Activated naive CD8-positive, alpha-beta T cell treated with anti-CD3 and anti-CD28 coated beads, Interleukin-2, amount 50 U/mL, for 24 hours (primary cell): ENCODE measurements at regions not wholly inside any gene's neighbourhood (a gene's known extent, or its start where the extent isn't known, plus 50 kb on each side); places are given as distances from the start of the nearest gene placed in this dataset.

Source experiments
- ATAC-seq: fragments of 150-1000 bp; cut with Tn5 transposase; one replicate; pipeline ENCODE4 v1.10.0; 2021
- DNase-seq: peaks from one replicate; pipeline ENCODE4 v3.0.0; 2021
- H3K27ac Mint-ChIP-seq: one replicate; pipeline ENCODE4 v1.8.0; 2021; ENCODE audit warnings: mild to moderate bottlenecking, mixed read lengths
- H3K27me3 Mint-ChIP-seq: one replicate; pipeline ENCODE4 v1.8.0; 2021; ENCODE audit warnings: mixed read lengths
- H3K36me3 Mint-ChIP-seq: one replicate; pipeline ENCODE4 v1.8.0; 2021; ENCODE audit warnings: low read depth, mixed read lengths
- H3K4me1 Mint-ChIP-seq: one replicate; pipeline ENCODE4 v1.8.0; 2021; ENCODE audit warnings: mixed read lengths
- H3K4me3 Mint-ChIP-seq: one replicate; pipeline ENCODE4 v1.8.0; 2021; ENCODE audit warnings: mild to moderate bottlenecking, moderate library complexity, mixed read lengths
- H3K9me3 Mint-ChIP-seq: one replicate; pipeline ENCODE4 v1.8.0; 2021; ENCODE audit warnings: mixed read lengths

- ATAC-seq = no peak
- Mint-ChIP-seq H3K27me3 (peaks cover 6% of the 10 kb centered on the region), H3K27ac (no peak overlapping the region), H3K9me3 (no peaks in the 10 kb centered on the region), H3K36me3 (no peaks in the 10 kb centered on the region), H3K4me1 (no peaks in the 10 kb centered on the region), H3K4me3 (no peak overlapping the region)
- DNase-seq = no peak
Measured at GRCh38 chr6:69623357-69623756, 173.5 kb downstream of the LMBRD1 start.

GRCh38 chr6:69622924-69623323 is 173.9 kb downstream of the LMBRD1 start:
- Mint-ChIP-seq H3K27ac (no peak overlapping the region), H3K4me3 (no peak overlapping the region), H3K9me3 (no peaks in the 10 kb centered on the region), H3K36me3 (no peaks in the 10 kb centered on the region), H3K27me3 (peaks cover 6% of the 10 kb centered on the region), H3K4me1 (no peaks in the 10 kb centered on the region)
- ATAC-seq (no peak), DNase-seq (no peak)

GRCh38 chr6:69622230-69622629 is 174.6 kb downstream of the LMBRD1 start:
- Mint-ChIP-seq H3K27ac (no peak overlapping the region), H3K4me1 (no peaks in the 10 kb centered on the region), H3K36me3 (no peaks in the 10 kb centered on the region), H3K27me3 (peaks cover 6% of the 10 kb centered on the region), H3K4me3 (no peak overlapping the region), H3K9me3 (no peaks in the 10 kb centered on the region)
- ATAC-seq (no peak), DNase-seq (no peak)

- Mint-ChIP-seq H3K9me3 (no peaks in the 10 kb centered on the region), H3K36me3 (no peaks in the 10 kb centered on the region), H3K4me3 (no peak overlapping the region), H3K27ac (no peak overlapping the region), H3K27me3 (no peaks in the 10 kb centered on the region), H3K4me1 (no peaks in the 10 kb centered on the region)
- no peak for ATAC-seq
- DNase-seq = no peak
Measured at GRCh38 chr6:69617163-69617562, 179.6 kb downstream of the LMBRD1 start.

DNA sequence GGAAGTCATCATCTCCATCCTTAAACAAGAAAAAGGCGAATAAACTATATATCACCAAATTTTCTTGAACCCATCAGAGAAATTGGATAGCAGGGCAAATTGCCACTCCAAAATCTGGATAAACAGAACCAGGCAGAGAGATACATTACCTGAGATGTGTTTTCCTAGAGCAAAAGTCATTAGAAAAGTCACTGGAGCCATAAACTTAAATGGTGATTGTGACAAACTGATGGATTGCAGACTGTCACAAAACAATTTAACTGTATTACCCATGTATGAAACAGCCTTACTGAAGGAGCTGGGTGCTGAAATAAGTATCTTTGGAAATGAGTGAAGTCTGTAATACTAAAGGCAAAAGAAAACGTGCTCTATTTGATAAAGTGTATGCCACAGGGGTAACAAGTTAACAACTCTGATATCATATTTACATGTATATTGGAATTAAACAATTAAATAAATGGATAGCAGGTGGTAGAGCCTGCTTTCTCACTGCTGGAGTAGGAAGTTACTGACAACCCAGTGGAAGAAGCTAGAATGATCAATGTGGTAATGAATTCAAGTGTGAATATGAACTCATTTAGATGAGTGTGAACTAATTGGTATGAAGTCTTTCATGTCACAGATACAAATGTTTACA is 186.9 kb downstream of the LMBRD1 start:
- ATAC-seq (no peak), DNase-seq (no peak)
- no peak overlapping the region for H3K4me3 Mint-ChIP-seq
- H3K36me3 Mint-ChIP-seq = no peaks in the 10 kb centered on the region
- no peak overlapping the region for H3K27ac Mint-ChIP-seq
- no peaks in the 10 kb centered on the region for H3K27me3 Mint-ChIP-seq
- no peaks in the 10 kb centered on the region for H3K9me3 Mint-ChIP-seq
- no peaks in the 10 kb centered on the region for H3K4me1 Mint-ChIP-seq

- no peaks in the 10 kb centered on the region for H3K4me1 Mint-ChIP-seq
- no peak overlapping the region for H3K27ac Mint-ChIP-seq
- no peak overlapping the region for H3K4me3 Mint-ChIP-seq
- H3K36me3 Mint-ChIP-seq = no peaks in the 10 kb centered on the region
- peaks cover 3% of the 10 kb centered on the region for H3K27me3 Mint-ChIP-seq
- ATAC-seq (no peak), DNase-seq (no peak)
- no peaks in the 10 kb centered on the region for H3K9me3 Mint-ChIP-seq
Measured at GRCh38 chr6:69601132-69601531, 195.7 kb downstream of the LMBRD1 start.

DNA sequence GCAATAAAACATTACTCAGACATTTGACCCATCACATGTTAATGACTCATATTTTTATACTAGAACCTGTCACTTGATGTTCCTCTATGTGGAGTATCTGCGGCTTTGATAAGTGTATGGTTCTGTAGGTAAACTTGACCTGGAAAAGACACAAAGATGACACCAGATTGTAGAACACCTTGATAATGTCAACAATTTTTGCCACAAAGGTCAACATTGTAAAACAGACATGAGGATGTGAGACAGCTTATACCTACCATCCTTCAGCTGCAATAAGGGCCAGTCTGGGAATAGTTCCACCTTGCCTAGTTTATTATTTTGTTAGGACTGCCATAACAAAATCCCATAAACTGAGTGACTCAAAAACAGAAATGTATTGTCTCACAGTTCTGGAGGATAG is 202.4 kb downstream of the LMBRD1 start:
- H3K27ac Mint-ChIP-seq = no peak overlapping the region
- no peak for ATAC-seq
- no peaks in the 10 kb centered on the region for H3K27me3 Mint-ChIP-seq
- H3K4me1 Mint-ChIP-seq = no peaks in the 10 kb centered on the region
- H3K4me3 Mint-ChIP-seq = no peak overlapping the region
- no peak for DNase-seq
- H3K36me3 Mint-ChIP-seq = no peaks in the 10 kb centered on the region
- H3K9me3 Mint-ChIP-seq = no peaks in the 10 kb centered on the region

GRCh38 chr6:69593706-69594105 is 203.1 kb downstream of the LMBRD1 start:
- H3K27me3 Mint-ChIP-seq = peaks cover 2% of the 10 kb centered on the region
- no peak overlapping the region for H3K4me3 Mint-ChIP-seq
- DNase-seq (no peak), ATAC-seq (no peak)
- H3K27ac Mint-ChIP-seq = no peak overlapping the region
- H3K9me3 Mint-ChIP-seq = no peaks in the 10 kb centered on the region
- H3K36me3 Mint-ChIP-seq = no peaks in the 10 kb centered on the region
- H3K4me1 Mint-ChIP-seq = no peaks in the 10 kb centered on the region

- no peak overlapping the region for H3K27ac Mint-ChIP-seq
- peaks cover 13% of the 10 kb centered on the region for H3K4me1 Mint-ChIP-seq
- no peaks in the 10 kb centered on the region for H3K9me3 Mint-ChIP-seq
- DNase-seq (no peak), ATAC-seq (no peak)
- peaks cover 6% of the 10 kb centered on the region for H3K27me3 Mint-ChIP-seq
- H3K4me3 Mint-ChIP-seq = no peak overlapping the region
- H3K36me3 Mint-ChIP-seq = no peaks in the 10 kb centered on the region
Measured at GRCh38 chr6:69589626-69590025, 207.2 kb downstream of the LMBRD1 start.

GRCh38 chr6:69584913-69585729 is 211.7 kb downstream of the LMBRD1 start:
- no peak overlapping the region for H3K4me3 Mint-ChIP-seq
- peaks cover 17% of the 10 kb centered on the region for H3K4me1 Mint-ChIP-seq
- H3K27me3 Mint-ChIP-seq = peaks cover 15% of the 10 kb centered on the region
- H3K36me3 Mint-ChIP-seq = no peaks in the 10 kb centered on the region
- ATAC-seq (peak; percentile 43), DNase-seq (no peak)
- no peaks in the 10 kb centered on the region for H3K9me3 Mint-ChIP-seq
- H3K27ac Mint-ChIP-seq = no peak overlapping the region

GRCh38 chr6:69584536-69584912 is 212.3 kb downstream of the LMBRD1 start:
- no peak for ATAC-seq
- no peak overlapping the region for H3K27ac Mint-ChIP-seq
- H3K4me1 Mint-ChIP-seq = peaks cover 17% of the 10 kb centered on the region
- H3K4me3 Mint-ChIP-seq = no peak overlapping the region
- H3K36me3 Mint-ChIP-seq = no peaks in the 10 kb centered on the region
- H3K27me3 Mint-ChIP-seq = peaks cover 16% of the 10 kb centered on the region
- H3K9me3 Mint-ChIP-seq = no peaks in the 10 kb centered on the region
- no peak for DNase-seq

- Mint-ChIP-seq H3K27ac (no peak overlapping the region), H3K36me3 (no peaks in the 10 kb centered on the region), H3K4me1 (peaks cover 17% of the 10 kb centered on the region), H3K4me3 (no peak overlapping the region), H3K9me3 (no peaks in the 10 kb centered on the region), H3K27me3 (peaks cover 28% of the 10 kb centered on the region)
- DNase-seq = no peak
- ATAC-seq = no peak
Measured at GRCh38 chr6:69581581-69581980, 215.2 kb downstream of the LMBRD1 start.

DNA sequence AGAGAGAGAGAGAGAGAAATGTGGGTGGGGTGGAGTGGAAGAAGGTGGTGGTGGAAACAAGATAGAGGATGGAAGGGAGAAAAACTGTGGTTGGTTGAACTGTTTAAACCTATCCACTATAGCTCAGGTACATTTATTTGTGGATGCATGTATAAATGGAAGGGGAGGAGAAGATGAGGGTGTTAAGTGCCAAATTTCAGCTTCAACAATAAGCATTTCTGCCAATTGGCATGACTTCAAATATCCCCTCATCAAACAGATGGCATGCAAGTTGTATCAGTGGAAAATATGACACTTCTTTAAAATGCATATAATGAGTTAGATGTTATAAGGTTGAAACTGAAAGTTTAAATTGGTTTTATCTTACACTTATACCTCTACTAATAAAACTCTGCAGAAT is 216.1 kb downstream of the LMBRD1 start:
- no peak overlapping the region for H3K4me3 Mint-ChIP-seq

DNA sequence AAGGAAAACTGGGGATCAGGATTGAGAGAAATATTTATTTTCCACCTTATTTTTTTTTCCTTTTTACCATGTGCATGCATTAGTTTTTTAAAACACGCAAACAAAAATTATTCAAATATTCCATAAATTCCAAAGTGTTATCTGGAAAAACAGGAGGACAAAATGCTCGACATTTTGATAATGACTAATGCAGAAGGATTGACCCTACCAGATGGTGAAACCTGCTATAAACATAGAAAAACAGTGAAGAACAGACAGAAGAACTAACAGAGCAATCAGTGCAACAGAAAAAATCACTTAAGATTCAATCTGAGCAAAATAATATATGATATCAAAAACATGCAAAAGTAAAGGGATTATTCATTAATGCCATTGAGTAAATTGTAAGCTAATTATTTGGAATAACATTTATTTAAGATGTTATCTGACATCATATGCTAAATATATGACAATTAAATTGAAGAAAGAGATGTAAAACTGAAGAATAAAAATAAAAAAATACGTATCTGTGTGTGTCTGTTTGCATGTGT is 218.4 kb downstream of the LMBRD1 start:
- no peaks in the 10 kb centered on the region for H3K36me3 Mint-ChIP-seq
- H3K4me3 Mint-ChIP-seq = no peak overlapping the region
- DNase-seq (no peak), ATAC-seq (no peak)
- peaks cover 21% of the 10 kb centered on the region for H3K27me3 Mint-ChIP-seq
- H3K27ac Mint-ChIP-seq = no peak overlapping the region
- no peaks in the 10 kb centered on the region for H3K9me3 Mint-ChIP-seq
- H3K4me1 Mint-ChIP-seq = no peaks in the 10 kb centered on the region

More for the DNA sequence above, 216.1 kb downstream of the LMBRD1 start:
- Mint-ChIP-seq H3K27me3 (peaks cover 25% of the 10 kb centered on the region), H3K4me1 (peaks cover 15% of the 10 kb centered on the region), H3K36me3 (no peaks in the 10 kb centered on the region), H3K27ac (no peak overlapping the region), H3K9me3 (no peaks in the 10 kb centered on the region)
- ATAC-seq (no peak), DNase-seq (no peak)

GRCh38 chr6:69571234-69571633 is 225.6 kb downstream of the LMBRD1 start:
- no peak for ATAC-seq
- Mint-ChIP-seq H3K4me1 (no peaks in the 10 kb centered on the region), H3K9me3 (no peaks in the 10 kb centered on the region), H3K36me3 (no peaks in the 10 kb centered on the region), H3K4me3 (no peak overlapping the region), H3K27me3 (peaks cover 3% of the 10 kb centered on the region), H3K27ac (no peak overlapping the region)
- no peak for DNase-seq
